ENCODE measurements at regions not wholly inside any gene's neighbourhood (a gene's known extent, or its start where the extent isn't known, plus 50 kb on each side); places are given as distances from the start of the nearest gene placed in this dataset.

GRCh38 chr5:98499892-98500291, 273.6 kb upstream of the RGMB start:
- DNase-seq (ENCODE audit: low read depth) (no peak), FAIRE-seq (no peak)
- Histone ChIP-seq H3K4me3 (ENCODE audit: low read depth, low read length) (no peak overlapping the region), H3K27me3 (ENCODE audit: control insufficient read depth, insufficient read depth, low read length) (no peaks in the 10 kb centered on the region), H3K36me3 (ENCODE audit: control insufficient read depth, insufficient read depth, low read length) (no peaks in the 10 kb centered on the region)
- TF ChIP-seq, protein P1, sequence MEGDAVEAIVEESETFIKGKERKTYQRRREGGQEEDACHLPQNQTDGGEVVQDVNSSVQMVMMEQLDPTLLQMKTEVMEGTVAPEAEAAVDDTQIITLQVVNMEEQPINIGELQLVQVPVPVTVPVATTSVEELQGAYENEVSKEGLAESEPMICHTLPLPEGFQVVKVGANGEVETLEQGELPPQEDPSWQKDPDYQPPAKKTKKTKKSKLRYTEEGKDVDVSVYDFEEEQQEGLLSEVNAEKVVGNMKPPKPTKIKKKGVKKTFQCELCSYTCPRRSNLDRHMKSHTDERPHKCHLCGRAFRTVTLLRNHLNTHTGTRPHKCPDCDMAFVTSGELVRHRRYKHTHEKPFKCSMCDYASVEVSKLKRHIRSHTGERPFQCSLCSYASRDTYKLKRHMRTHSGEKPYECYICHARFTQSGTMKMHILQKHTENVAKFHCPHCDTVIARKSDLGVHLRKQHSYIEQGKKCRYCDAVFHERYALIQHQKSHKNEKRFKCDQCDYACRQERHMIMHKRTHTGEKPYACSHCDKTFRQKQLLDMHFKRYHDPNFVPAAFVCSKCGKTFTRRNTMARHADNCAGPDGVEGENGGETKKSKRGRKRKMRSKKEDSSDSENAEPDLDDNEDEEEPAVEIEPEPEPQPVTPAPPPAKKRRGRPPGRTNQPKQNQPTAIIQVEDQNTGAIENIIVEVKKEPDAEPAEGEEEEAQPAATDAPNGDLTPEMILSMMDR (IDR thresholded peaks at IDR 0.05; ENCODE audit: insufficient read depth, low read length, severe bottlenecking) = no peak

- Histone ChIP-seq H3K36me3 (ENCODE audit: control insufficient read depth, insufficient read depth, low read length) (no peaks in the 10 kb centered on the region), H3K4me3 (ENCODE audit: low read depth, low read length) (no peak overlapping the region), H3K27me3 (ENCODE audit: control insufficient read depth, insufficient read depth, low read length) (no peaks in the 10 kb centered on the region)
- DNase-seq (ENCODE audit: low read depth) (no peak), FAIRE-seq (no peak)
- TF ChIP-seq, protein P1 (IDR thresholded peaks at IDR 0.05; ENCODE audit: insufficient read depth, low read length, severe bottlenecking) = no peak
Measured at GRCh38 chr5:98500811-98501210, 272.7 kb upstream of the RGMB start.

DNA sequence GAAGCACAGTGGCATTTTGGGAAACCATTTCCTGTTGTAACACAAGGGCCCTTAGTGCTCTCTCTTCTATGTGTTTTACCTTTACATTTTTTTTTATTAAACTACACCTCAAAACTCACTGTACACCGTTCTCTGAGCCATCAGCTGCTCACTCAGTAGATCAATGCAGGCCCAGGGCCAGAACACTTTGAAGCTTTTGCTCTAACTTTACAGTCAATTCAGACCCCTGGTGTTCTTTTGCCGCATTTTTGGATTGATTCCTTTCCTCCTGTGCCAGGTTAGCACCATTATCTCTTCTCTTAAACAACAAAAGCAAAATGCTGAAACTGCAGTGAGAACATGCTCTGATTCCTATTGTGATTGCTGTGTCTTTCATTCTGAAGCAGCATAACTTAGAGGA, 269.8 kb upstream of the RGMB start:
- H3K4me3 ChIP-seq (ENCODE audit: low read depth, low read length) = no peak overlapping the region
- TF ChIP-seq, protein P1 (IDR thresholded peaks at IDR 0.05; ENCODE audit: insufficient read depth, low read length, severe bottlenecking) = no peak
- H3K27me3 ChIP-seq (ENCODE audit: control insufficient read depth, insufficient read depth, low read length) = no peaks in the 10 kb centered on the region
- no peaks in the 10 kb centered on the region for H3K36me3 ChIP-seq (ENCODE audit: control insufficient read depth, insufficient read depth, low read length)
- DNase-seq (ENCODE audit: low read depth) (no peak), FAIRE-seq (no peak)

- Histone ChIP-seq H3K4me3 (ENCODE audit: low read depth, low read length) (no peak overlapping the region), H3K27me3 (ENCODE audit: control insufficient read depth, insufficient read depth, low read length) (no peaks in the 10 kb centered on the region), H3K36me3 (ENCODE audit: control insufficient read depth, insufficient read depth, low read length) (no peaks in the 10 kb centered on the region)
- DNase-seq (ENCODE audit: low read depth) (no peak), FAIRE-seq (no peak)
- TF ChIP-seq, protein P1 (IDR thresholded peaks at IDR 0.05; ENCODE audit: insufficient read depth, low read length, severe bottlenecking) = no peak
Measured at GRCh38 chr5:98504505-98504904, 269.0 kb upstream of the RGMB start.

DNA sequence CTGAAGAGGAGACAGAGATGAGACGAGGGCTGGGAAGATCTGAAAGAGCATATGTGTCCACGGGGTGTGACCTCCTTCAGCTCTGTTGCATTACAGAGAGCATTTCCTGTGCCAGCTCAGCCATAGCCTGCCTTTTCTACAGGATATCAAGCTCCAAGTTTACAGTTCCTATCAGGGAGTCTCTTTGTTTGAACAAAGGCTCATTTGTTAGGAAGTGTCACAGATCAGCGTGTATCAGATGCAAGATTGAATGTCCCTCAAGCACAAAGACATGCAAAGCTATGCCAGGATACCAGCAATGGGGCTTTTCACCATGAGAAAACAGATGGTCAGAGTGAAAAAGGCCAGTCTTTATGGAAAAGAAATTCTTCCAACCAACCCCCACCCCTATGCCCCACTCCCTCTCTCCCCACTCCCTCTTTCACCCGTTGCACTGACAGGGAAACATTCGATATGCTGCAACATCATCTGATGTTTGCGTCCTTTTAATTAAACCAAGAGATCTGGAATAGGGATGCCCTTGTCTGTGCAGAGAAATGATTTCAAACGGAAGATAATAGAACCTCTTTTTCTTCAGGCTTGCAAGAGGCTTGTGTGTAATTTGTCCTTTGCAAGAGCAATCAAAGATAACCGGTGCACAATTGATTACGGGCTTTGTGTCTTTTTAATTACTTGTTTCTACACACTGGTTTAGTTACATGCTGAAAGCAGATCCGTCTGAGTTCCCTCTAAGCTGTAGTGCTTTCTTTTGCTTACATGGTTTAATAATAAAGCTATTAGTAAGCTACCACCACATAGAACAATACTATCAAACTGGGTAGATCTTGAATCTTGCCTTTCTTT, 263.1 kb upstream of the RGMB start:
- peak; percentile 15 for DNase-seq (ENCODE audit: low read depth)
- Histone ChIP-seq H3K36me3 (ENCODE audit: control insufficient read depth, insufficient read depth, low read length) (no peaks in the 10 kb centered on the region), H3K4me3 (ENCODE audit: low read depth, low read length) (no peak overlapping the region), H3K27me3 (ENCODE audit: control insufficient read depth, insufficient read depth, low read length) (no peaks in the 10 kb centered on the region)
- TF ChIP-seq, protein P1 (IDR thresholded peaks at IDR 0.05; ENCODE audit: insufficient read depth, low read length, severe bottlenecking) = no peak
- no peak for FAIRE-seq

DNA sequence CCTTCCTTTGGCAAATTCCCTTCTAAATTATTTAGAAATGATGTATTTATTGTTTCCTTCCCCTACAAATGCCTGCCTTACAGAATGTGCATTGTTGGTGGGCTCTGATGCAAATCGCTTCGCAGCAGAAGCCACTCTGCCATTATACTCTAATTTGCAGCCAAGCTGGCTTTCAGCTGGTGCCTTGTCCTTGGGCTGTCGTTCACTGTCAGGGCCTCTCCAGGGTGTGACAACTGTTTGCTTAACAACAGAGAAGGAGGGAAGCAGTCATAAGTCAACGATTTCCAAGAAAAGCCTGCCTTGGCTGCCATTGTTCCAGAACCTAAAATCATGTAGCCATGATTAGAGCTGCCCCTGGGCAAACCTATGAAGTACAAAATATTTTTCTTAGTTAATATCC, 260.1 kb upstream of the RGMB start:
- Histone ChIP-seq H3K27me3 (ENCODE audit: control insufficient read depth, insufficient read depth, low read length) (no peaks in the 10 kb centered on the region), H3K36me3 (ENCODE audit: control insufficient read depth, insufficient read depth, low read length) (no peaks in the 10 kb centered on the region), H3K4me3 (ENCODE audit: low read depth, low read length) (no peak overlapping the region)
- TF ChIP-seq, protein P1 (IDR thresholded peaks at IDR 0.05; ENCODE audit: insufficient read depth, low read length, severe bottlenecking) = no peak
- FAIRE-seq (no peak), DNase-seq (ENCODE audit: low read depth) (no peak)
